DND-41 (cell line): ENCODE measurements at regions not wholly inside any gene's neighbourhood (a gene's known extent, or its start where the extent isn't known, plus 50 kb on each side); places are given as distances from the start of the nearest gene placed in this dataset.

Source experiments
- CTCF ChIP-seq: IDR thresholded peaks from 2 replicates; pipeline ENCODE4 v1.5.1; 2012; ENCODE audit warnings: borderline replicate concordance, low read length, moderate library complexity, mild to moderate bottlenecking; ENCODE audit not compliant: poor library complexity, severe bottlenecking; ENCODE audit errors: extremely low read depth
- EZH2 ChIP-seq: IDR thresholded peaks from 3 replicates; pipeline ENCODE4 v1.6.1; 2012; ENCODE audit warnings: borderline replicate concordance, low read depth, mild to moderate bottlenecking, moderate library complexity, low read length, inconsistent platforms; ENCODE audit not compliant: severe bottlenecking

GRCh38 chr2:16066261-16067036 is 126.1 kb downstream of the MYCN start:
- TF ChIP-seq CTCF (no peak), EZH2 (no peak)
